Myocyte (in vitro differentiated cells): ENCODE measurements at regions not wholly inside any gene's neighbourhood (a gene's known extent, or its start where the extent isn't known, plus 50 kb on each side); places are given as distances from the start of the nearest gene placed in this dataset.
"Not testable (repeated sequence)": the region's sequence is repeated elsewhere in the genome, so short reads cannot be mapped to it uniquely, and the experiment has no call there.

Experiments
- DNase-seq: peaks from one replicate; pipeline ENCODE4 v3.0.0-alpha.2; 2012; ENCODE audit warnings: low read depth

DNA sequence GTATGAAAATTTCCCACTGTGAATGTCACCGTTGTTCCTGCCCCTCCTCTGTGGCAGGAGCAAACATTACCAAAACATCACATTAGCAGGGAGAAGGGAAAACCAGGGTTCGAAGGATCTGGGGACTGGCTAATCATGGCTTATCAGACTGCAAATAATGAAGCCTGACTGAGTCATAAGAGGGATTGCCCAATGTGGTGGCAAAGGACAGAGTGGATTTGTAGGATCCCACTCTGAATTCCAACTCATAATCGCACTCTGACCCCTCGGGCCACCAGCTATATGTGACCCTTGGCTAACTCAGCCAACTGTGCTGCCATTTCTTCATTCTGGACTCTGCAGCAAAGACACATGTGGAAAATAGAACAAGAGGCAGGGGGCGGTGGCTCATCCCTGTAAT lies 347.3 kb upstream of the AUTS2 start:
- DNase-seq, result no peak

DNA sequence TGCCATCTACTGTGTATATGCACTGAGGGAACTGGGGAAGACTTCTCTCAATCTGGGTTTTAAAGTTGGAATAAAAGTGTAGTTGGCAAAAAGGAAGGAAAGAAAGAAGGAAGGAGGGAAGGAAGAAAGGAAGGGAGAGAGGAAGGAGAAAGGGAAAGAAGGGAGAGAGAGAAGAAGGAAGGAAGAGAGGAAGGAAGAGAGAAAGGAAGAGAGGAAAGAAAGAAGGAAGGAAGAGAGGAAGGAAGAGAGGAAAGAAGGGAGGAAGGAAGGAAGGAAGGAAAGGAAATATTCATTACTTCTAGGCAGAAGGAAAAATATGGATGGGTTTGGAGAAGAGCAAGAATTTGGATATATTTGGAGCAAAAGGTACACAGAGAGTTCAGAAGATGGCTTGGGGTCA lies 343.6 kb upstream of the AUTS2 start:
- DNase-seq, result no peak

DNA sequence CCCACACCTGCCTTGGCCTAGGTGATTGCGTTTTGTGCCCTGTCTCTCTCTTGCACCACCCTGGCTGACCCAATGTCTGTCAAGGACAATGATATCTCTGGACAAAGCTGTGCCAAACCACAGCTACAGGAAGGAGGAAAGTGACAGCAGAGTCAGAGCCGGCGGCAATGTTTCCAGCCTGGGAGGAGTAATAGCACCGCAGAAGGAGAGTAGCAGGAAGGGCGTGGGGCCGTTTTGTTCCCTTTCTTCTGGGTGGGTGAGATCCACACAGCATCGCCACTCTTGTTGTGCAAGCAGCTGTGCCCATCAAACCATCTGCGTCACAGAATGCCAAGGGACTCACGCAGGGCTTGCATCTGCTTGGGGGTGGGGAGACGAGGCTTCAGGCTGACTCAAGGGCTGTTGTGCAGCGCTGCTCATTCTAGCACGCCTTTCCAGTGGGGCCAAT lies 341.6 kb upstream of the AUTS2 start:
- no peak for DNase-seq

DNA sequence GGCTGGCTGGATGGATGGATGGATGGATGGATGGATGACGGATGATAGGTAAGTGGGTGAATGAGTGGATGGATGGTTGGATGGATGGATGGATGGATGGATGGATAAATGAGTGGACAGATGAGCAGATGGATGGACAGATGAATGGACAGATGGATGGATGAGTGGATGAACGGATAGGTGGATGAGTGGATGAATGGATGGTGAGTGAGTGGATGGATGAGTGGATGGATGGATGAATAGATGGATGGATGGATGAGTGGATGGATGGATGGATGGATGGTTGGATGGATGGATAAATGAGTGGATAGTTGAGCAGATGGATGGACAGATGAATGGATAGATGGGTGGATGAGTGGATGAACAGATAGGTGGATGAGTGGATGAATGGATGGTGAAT lies 340.7 kb upstream of the AUTS2 start:
- DNase-seq, result no peak

DNA sequence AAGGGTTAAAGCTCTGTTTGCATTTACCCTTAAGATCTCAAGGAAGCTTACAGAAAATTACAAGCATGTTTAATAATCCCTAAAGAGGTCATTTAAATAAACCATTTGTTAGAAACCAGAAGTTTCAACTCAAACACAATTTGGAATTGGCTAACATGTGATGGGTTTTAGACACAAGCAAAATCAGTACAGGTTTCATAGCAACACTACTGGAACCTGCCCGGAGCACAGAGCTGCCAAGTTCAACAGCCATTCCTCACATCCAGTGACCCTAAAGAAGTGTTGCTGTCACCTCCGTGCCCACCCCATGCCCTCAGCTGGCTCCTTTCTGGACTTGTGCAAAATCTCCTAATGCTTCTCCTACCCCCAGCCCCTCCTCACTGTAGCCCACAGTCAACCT lies 338.8 kb upstream of the AUTS2 start:
- DNase-seq, result no peak

DNA sequence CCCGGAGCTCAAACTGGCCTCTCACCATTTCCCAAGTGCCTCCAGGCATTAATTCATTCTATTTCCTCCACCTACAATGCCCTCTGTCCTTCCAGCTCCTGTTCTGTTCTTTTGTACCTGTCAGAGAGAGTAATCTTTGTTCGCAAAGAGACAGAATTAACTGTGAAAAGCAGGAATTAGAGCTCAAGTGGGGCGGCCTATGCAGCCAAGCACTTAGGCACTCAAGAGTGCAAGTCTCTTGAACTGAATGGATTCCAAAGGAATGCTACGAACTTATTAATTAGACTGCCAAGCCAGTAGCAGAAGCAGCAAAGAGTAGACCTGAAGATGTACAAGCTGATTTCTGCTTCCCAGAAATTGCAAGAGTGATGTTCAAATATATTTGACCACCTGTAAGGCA lies 338.3 kb upstream of the AUTS2 start:
- DNase-seq, result no peak

DNA sequence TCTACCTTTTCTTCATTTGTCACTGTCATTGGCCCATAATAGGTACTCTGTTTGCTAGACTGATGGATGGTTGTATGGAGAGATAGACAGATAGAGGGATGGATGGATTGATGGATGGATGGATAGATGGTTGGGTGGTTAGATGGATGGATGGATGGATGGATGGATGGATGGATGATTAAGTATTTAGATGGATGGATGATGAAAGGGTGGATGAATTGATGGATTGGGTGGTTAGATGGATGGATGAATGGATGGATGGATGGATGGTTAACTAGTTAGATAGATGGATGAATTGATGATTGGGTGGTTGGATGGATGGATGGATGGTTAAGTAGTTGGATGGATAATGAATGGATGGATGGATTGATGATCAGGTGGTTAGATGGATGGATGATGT lies 334.7 kb upstream of the AUTS2 start:
- DNase-seq, result no peak

DNA sequence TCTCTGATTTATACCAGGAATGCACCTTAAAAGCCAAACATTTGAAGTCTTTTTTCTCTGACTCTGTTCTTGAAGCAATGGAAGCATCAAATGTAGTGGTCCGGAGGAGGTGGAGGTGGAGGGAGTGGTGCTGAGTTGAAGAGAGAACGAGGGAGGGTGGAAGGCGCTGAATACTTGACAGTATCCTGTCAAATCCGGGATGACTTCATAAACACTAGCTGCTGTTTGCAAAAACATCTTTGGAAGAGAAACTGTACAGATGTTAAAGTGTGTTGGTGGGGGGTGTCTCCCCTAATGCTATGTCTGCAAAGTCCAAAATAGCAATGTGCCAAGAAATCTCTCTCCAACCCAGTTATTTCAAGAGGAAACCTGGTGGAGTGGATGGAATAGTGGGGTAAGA lies 328.5 kb upstream of the AUTS2 start:
- DNase-seq, result no peak

DNA sequence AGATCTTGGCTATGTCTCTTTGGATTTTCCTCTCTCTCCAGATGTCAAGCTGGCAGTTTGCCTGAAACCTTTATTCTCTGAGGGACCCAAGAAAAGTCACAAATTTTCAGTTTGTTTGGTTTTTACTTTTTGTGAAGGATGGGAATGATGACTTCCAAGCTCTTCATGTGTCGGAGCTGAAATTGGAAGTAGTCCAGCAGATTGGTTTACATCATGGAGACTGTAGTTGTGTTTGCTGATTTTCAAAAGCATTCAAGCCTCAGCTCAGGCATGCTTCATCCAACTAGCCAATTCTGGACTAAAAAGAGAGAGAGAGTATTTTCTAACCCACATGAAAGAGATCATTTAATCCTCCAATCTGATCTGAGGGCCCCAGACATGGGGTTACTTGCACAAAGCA lies 326.2 kb upstream of the AUTS2 start:
- no peak for DNase-seq

DNA sequence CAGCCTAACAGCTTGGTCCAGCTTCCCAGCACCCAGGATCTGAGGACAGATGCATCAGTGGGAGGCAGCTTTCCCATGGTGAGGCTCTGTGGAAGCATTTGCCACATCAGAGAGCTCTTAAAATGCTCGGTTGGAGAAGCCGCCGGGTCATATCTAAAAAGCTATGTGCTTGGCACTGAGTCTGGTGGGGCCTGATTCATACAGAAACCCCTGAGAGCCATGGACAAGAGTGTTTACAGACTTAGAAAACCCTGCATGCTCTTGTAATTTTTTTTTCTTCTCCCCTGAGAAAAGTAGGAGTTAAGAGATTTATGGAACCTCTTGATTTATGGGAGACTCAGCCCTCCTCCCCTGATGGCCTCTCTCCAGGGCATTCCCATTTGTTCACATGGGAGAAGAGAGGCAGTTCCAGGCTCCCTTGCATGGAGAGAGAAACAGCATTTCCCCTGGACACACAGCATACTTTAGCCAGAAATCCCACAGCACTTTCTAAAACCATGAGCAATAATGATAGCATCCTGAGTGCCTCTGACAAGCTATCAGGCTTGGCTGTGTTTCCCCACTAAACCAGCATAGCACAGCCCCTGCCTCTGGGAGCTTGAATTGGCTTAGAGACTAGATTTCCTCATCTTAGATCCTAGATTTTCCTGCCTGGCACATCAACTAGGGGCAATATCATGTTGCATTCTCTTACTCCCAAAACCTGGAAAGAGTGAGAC lies 322.1 kb upstream of the AUTS2 start:
- DNase-seq, result no peak

DNA sequence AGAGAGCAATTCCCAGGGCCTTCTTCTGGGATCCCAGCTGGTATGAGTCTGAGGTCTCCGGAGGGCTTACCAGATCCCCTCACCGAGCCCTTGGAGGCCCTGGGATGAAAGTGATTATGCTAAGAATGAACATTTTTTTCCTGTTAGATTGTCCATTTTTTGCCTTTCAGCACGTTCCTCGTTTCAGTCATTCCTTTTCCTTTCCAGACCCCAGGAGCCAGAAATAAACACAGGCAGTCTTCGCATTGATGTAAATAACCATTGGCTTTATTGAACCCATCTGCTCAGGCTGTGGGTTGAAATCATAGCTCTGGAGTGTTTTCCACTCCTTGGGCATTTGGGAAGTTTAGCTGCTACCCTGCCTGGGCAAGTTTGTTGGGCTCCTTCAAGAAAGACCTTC lies 320.9 kb upstream of the AUTS2 start:
- no peak for DNase-seq

DNA sequence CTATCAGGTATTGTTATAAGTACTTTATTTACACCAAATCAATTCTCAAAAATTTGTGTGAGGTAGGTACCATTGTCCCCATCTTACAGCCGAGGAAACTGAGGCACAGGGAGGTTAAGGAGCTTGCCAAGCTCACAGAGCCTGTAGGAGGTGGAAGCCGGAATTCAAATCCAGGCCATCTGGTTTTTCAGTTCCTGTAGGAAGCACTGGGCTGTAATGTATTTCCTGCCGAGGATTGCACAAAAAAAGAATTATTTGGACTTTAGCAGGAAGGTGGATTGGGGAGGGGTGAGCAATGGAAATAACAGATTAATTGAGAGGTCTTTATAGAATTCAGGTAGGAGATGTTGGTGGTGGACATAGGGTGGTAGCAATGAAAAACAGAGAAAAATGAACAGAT lies 315.3 kb upstream of the AUTS2 start:
- no peak for DNase-seq

DNA sequence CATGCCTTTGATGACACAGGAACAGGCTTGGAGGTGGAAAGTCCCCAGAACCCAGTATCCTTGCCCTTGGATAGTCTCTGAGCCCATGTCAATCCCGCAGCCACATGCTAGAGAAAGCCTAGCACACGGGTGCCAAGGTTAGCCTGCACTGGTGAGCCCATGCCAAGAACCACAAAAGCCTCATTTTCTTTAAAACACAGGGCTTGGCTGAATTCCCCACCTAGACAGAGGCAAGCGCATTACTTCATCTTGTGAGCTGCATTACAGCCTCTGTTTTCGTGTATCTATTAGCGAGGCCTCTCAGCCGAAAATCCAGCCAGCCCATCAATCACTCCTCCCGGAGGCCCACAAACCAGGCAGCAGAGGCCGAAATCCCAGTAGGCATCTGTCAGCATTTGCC lies 314.9 kb upstream of the AUTS2 start:
- no peak for DNase-seq

DNA sequence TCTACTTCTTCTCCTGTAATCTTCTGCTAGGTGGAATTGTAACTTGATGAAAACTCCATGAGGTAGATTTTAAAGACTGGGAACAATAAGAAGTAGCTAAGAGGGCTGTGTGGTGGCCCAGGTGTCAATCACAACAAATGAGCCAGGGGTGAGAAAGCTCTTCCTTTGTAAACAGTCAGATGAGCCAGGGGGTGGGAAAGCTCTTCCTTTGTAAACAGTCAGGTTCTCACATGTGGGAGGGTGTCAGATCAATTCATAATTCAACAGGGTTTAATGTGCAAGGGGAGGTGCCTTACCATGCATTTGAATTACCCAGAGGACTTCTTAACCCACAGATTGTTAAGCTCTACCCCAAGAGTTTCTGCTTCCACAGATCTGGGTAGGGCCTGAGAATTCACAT lies 312.4 kb upstream of the AUTS2 start:
- no peak for DNase-seq

DNA sequence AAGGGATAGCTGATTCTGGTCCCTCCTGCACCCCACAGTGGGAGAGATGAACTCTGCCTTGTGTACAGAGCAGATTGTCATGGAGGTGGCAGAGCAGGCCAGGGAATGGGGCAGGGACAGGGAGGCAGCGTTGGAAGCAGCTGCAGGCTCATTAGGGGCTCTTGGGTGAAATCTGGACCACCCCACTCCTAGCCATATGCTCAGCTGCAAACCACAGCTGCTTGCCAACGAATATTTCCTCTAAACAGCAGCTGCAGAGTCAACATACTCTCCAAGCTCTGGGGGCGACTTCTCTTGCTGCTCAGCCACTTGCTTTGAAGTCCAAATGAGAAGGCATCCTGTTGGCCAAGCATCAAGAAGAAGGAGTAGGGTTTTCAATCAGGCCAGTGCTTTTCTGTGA lies 302.3 kb upstream of the AUTS2 start:
- no peak for DNase-seq

DNA sequence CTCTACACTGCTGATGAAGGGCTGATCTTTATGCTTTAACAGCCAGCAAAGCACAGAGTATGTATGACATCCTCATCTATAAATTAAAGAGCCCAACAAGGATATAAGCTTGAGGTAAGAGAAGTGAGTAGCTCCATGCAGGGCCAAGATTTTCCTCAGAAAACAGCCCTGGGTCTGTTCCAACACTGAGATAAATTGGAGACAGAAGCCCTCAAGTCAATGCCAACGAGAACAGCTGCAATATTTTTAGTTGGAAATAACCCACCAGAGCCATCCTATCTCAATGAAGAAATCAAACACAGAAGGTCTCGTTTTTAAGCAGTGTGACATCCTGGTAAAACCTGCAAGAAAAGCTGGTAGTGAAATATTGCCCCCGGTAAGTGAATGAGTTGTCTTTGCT lies 297.0 kb upstream of the AUTS2 start:
- DNase-seq, result no peak

DNA sequence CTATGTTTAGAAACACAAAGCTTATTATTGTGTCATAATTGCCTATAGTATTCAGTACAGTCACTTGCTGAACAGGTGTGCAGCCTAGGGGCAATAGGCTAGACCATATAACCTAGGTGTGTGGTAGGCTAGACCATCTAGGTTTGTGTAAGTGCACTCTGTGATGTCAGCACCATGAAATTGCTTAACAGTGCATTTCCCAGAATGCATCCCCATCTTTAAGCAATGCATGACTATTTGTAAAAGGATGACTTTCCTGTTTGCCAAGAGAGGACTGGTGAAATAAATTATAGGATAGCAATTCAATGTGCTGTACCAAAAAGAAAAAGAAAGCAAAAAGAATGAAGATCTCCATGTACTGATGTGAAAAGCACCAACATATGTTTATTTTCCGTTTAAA lies 288.7 kb upstream of the AUTS2 start:
- no peak for DNase-seq

DNA sequence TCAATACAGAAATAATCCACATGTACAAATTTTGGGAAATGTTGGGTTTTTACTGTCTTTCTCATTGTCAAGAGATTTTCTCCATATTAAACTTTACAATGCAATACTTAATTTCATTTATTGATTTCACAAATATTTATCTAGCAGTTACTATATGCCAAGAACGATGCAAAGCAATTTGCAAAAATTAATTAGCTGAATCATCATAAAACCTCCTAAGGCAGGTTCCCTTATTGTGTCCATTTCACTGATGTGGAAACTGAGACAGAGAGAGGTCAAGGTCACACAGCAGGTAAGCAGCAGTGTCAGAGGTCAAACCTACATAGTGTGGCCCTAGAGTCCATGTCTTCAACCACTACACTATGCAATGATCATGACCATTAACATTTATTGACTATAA lies 286.8 kb upstream of the AUTS2 start:
- DNase-seq, result no peak

DNA sequence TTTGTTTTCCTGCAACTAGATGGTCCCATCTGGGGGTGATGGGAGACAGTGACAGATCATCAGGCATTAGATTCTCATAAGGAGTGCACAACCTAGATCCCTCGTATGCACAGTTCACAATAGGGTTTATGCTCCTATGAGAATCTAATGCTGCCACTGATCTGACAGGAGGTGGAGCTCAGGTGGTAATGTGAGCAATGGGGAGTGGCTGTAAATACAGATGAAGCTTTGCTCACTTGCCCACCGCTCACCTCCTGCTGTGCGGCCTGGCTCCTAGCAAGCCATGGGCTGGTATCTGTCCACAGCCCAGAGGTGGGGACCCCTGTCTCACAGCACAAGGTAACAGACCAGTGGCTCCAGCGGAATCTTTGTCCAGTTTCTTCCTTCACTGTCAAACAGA lies 284.4 kb upstream of the AUTS2 start:
- not testable (repeated sequence) for DNase-seq

DNA sequence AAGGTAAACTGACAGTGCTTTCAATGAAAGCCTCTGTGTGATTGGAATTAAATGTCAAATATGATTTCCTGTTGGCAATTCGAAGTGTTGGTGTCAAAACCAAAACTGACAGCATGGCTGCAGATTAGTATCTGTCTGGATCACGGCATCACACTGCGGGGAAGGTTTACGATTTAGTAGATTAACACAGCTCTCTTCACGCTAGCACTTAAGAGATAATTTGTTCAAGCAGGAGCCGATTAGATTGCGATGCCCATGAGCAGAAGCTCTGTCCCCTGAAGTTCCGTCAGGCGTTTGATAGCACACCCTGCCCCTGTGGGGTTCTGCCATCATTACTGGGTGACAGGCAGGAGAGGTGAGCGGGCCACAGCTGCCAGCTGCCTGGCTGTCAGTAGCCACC lies 279.5 kb upstream of the AUTS2 start:
- DNase-seq, result no peak

DNA sequence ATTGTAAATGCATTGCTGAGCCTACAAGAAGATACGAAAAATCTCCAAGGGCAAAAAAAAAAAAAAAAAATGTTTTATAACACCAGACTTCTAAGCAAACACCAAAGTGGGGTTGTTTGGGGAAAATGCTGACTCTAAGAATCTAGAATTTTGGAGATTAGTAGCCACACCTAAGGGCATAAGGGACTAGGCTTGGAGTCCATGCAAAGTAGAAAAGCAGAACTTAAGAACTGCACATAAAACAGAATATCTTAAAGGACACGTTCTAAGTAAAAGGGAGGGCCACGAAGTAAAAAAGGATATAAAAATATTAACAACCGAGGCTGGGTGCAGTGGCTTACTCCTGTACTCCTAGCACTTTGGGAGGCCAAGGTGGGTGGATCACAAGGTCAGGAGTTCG lies 269.8 kb upstream of the AUTS2 start:
- DNase-seq, result no peak

DNA sequence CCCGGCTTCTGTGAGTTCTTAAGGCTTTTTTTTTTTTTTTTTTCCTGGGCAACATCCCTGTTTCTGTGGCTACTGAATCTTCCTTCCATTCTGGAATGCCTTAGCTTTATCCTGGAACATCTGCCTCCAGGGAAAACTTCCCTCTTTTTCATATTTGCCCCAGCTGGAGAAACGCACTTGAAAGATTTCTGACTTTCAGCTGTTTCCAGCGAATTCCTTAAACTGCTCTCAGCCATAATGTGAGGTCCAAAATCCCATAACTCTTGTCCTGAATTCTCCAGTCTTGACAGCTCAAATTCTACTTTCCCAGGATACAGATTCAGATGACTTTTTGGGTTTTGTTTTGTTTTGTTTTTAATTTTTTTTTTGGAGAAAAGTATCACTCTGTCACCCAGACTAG lies 263.6 kb upstream of the AUTS2 start:
- no peak for DNase-seq

DNA sequence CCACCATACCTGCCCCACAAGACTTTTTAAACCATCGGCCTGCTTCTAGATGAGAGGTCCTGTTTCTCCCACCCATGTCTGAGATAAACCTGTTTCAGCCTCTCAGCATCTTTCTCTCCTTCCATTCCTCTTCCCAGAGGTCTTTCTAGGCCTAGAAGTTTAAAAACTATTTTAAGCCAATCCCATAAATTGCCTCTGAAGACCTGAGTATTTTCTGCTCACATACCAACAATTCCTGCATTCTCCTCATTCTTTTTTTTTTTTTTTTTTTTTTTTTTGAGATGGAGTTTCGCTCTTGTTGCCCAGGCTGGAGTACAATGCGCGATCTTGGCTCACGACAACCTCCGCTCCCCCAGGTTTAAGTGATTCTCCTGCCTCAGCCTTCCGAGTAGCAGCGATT lies 262.9 kb upstream of the AUTS2 start:
- no peak for DNase-seq

DNA sequence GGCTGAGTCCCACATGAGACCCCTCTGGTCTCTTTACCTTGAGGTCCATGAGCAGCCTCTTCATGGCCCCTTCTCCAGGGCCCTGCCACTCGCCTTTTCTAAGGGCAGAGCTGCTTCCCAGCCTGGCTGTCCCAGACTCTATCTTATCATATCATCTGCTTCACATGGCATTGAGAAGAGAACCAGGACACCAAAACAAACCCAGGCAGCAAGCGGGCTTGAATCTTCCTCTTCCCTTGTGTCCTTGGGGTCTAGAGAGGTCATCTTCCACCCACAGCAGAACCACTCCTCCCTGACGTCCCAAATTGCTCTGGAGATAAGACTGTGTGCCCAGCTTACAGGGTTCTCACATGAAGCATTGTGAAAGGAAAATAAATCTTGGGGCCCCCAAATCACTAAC lies 261.3 kb upstream of the AUTS2 start:
- DNase-seq, result no peak
